ENCODE measurements at regions not wholly inside any gene's neighbourhood (a gene's known extent, or its start where the extent isn't known, plus 50 kb on each side); places are given as distances from the start of the nearest gene placed in this dataset.

- Mint-ChIP-seq H3K9me3 (peaks cover 3% of the 10 kb centered on the region), H3K4me1 (no peaks in the 10 kb centered on the region), H3K27me3 (peaks cover 24% of the 10 kb centered on the region), H3K4me3 (no peak overlapping the region), H3K27ac (no peak overlapping the region), H3K36me3 (no peaks in the 10 kb centered on the region)
- no peak for ATAC-seq
Observed at GRCh38 chr14:24744641-24745040, 110.7 kb upstream of the GZMB start.

- H3K27ac Mint-ChIP-seq: no peak overlapping the region
- no peaks in the 10 kb centered on the region for H3K9me3 Mint-ChIP-seq
- peaks cover 16% of the 10 kb centered on the region for H3K27me3 Mint-ChIP-seq
- H3K4me1 Mint-ChIP-seq: no peaks in the 10 kb centered on the region
- H3K4me3 Mint-ChIP-seq: no peak overlapping the region
- H3K36me3 Mint-ChIP-seq: no peaks in the 10 kb centered on the region
- ATAC-seq: no peak
Observed at GRCh38 chr14:24741871-24742270, 107.9 kb upstream of the GZMB start.

DNA sequence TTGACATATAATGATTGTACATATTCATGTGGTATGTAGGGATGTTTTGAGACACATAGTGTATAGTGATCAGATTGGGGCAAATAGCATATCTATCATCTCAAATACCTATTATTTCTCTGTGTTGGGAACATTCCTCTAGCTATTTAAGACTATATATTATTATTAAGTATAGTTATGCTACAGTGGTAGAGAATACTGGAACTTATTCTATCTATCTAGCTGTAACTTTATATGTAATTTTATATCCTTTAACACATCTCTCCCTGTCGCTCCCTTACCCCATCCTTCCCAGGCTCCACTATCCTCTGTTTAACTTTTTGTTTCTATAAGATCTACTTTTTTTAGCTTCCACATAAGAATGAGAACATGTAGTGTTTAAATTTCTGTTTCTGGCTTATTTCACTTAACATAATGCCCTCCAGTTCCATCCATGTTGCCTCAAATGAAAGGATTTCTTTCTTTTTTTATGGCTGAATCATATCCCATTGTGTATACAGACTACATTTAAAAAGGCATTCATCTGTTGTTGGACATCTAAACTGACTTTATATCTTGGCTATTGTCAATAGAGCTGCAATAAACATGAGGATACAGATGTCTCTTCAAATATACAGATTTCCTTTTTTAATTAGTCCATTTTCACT, 102.1 kb upstream of the GZMB start:
- Mint-ChIP-seq H3K27ac (no peak overlapping the region), H3K36me3 (no peaks in the 10 kb centered on the region), H3K4me1 (no peaks in the 10 kb centered on the region), H3K4me3 (no peak overlapping the region), H3K27me3 (peaks cover 22% of the 10 kb centered on the region), H3K9me3 (no peaks in the 10 kb centered on the region)
- no peak for ATAC-seq

GRCh38 chr14:24734917-24735500, 101.0 kb upstream of the GZMB start:
- Mint-ChIP-seq H3K9me3 (no peaks in the 10 kb centered on the region), H3K4me3 (no peak overlapping the region), H3K27ac (no peak overlapping the region), H3K4me1 (no peaks in the 10 kb centered on the region), H3K36me3 (no peaks in the 10 kb centered on the region), H3K27me3 (peaks cover 22% of the 10 kb centered on the region)
- no peak for ATAC-seq

GRCh38 chr14:24726480-24726879, 92.5 kb upstream of the GZMB start:
- no peak for ATAC-seq
- Mint-ChIP-seq H3K36me3 (peaks cover 10% of the 10 kb centered on the region), H3K4me3 (no peak overlapping the region), H3K9me3 (peaks cover 5% of the 10 kb centered on the region), H3K27ac (no peak overlapping the region), H3K27me3 (peaks cover 17% of the 10 kb centered on the region), H3K4me1 (no peaks in the 10 kb centered on the region)

- no peak for ATAC-seq
- no peaks in the 10 kb centered on the region for H3K4me1 Mint-ChIP-seq
- H3K27ac Mint-ChIP-seq: no peak overlapping the region
- H3K9me3 Mint-ChIP-seq: peaks cover 5% of the 10 kb centered on the region
- H3K36me3 Mint-ChIP-seq: peaks cover 10% of the 10 kb centered on the region
- H3K27me3 Mint-ChIP-seq: peaks cover 22% of the 10 kb centered on the region
- no peak overlapping the region for H3K4me3 Mint-ChIP-seq
Observed at GRCh38 chr14:24725311-24725710, 91.3 kb upstream of the GZMB start.

- Mint-ChIP-seq H3K9me3 (no peaks in the 10 kb centered on the region), H3K36me3 (no peaks in the 10 kb centered on the region), H3K4me3 (no peak overlapping the region), H3K27ac (no peak overlapping the region), H3K4me1 (no peaks in the 10 kb centered on the region), H3K27me3 (peaks cover 15% of the 10 kb centered on the region)
- ATAC-seq: no peak
Observed at GRCh38 chr14:24721775-24722174, 87.8 kb upstream of the GZMB start.

GRCh38 chr14:24715239-24715638, 81.2 kb upstream of the GZMB start:
- H3K9me3 Mint-ChIP-seq: no peaks in the 10 kb centered on the region

DNA sequence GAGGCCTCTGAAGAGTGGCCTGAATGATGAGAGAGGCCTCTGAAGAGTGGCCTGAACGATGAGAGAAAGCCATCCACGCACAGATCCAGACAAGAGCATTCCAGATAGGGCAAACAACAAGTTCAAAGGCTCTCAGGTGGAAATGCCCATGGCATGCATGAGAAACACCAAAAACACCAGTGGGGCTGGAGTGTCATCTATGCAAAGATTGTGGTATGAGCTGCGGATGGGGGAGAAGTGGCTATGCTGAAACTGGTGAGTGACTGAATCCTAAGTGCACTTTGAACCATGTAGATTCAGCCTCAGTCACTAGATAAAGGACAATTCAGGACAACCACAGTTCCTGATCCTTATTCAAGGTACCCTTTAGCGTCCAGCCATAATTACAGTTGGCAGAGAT, 79.4 kb upstream of the GZMB start:
- peak; percentile 56 for ATAC-seq
- peaks cover 12% of the 10 kb centered on the region for H3K4me1 Mint-ChIP-seq
- H3K27me3 Mint-ChIP-seq: peaks cover 33% of the 10 kb centered on the region
- H3K4me3 Mint-ChIP-seq: no peak overlapping the region
- H3K27ac Mint-ChIP-seq: no peak overlapping the region
- no peaks in the 10 kb centered on the region for H3K9me3 Mint-ChIP-seq
- no peaks in the 10 kb centered on the region for H3K36me3 Mint-ChIP-seq

More at GRCh38 chr14:24715239-24715638, 81.2 kb upstream of the GZMB start:
- ATAC-seq: no peak
- H3K27me3 Mint-ChIP-seq: peaks cover 33% of the 10 kb centered on the region
- no peak overlapping the region for H3K4me3 Mint-ChIP-seq
- no peak overlapping the region for H3K27ac Mint-ChIP-seq
- H3K36me3 Mint-ChIP-seq: no peaks in the 10 kb centered on the region
- H3K4me1 Mint-ChIP-seq: peaks cover 12% of the 10 kb centered on the region

DNA sequence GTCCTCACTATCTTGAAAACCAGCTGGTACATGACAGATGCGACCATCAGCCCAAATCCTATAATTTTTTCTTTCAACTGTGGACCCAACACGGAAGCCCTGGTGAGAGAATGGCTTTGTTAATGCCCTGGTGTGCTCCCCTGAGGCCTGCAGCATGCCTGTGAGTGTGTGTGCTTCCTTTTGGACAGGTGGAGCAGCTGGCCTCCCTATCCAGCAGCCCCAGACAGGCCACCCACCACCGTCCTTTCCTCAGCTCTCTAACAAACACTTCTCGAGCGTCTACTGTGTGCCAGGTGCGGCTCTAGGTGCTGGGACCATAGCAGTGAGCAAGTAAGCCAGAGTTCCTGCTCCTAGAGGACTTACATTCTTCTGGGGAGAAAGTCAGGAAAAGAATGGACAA, 78.9 kb upstream of the GZMB start:
- H3K27me3 Mint-ChIP-seq: peaks cover 33% of the 10 kb centered on the region
- H3K9me3 Mint-ChIP-seq: no peaks in the 10 kb centered on the region
- no peak overlapping the region for H3K27ac Mint-ChIP-seq
- H3K4me1 Mint-ChIP-seq: peaks cover 12% of the 10 kb centered on the region
- no peaks in the 10 kb centered on the region for H3K36me3 Mint-ChIP-seq
- no peak overlapping the region for H3K4me3 Mint-ChIP-seq
- ATAC-seq: no peak

DNA sequence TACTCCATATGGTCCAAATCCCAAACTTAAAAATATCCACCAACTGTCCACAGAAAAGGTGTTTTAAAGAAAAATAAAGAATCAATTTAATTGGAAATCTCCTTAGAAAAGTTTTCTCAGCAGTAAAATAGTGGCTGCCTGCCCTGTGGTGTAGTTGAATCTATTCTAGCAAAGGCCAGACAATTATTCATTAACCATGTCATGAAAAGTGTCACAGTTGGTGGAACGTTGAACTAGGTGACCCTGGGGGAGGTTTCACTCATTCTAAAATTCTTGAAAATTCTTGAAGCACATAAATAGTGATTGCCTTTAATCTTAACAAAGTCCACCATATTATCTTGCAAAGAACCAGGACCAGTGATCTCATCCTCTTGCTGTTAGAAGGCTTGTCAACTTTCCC, 78.4 kb upstream of the GZMB start:
- ATAC-seq: no peak
- Mint-ChIP-seq H3K27ac (no peak overlapping the region), H3K9me3 (no peaks in the 10 kb centered on the region), H3K4me1 (peaks cover 12% of the 10 kb centered on the region), H3K27me3 (peaks cover 33% of the 10 kb centered on the region), H3K4me3 (no peak overlapping the region), H3K36me3 (no peaks in the 10 kb centered on the region)

DNA sequence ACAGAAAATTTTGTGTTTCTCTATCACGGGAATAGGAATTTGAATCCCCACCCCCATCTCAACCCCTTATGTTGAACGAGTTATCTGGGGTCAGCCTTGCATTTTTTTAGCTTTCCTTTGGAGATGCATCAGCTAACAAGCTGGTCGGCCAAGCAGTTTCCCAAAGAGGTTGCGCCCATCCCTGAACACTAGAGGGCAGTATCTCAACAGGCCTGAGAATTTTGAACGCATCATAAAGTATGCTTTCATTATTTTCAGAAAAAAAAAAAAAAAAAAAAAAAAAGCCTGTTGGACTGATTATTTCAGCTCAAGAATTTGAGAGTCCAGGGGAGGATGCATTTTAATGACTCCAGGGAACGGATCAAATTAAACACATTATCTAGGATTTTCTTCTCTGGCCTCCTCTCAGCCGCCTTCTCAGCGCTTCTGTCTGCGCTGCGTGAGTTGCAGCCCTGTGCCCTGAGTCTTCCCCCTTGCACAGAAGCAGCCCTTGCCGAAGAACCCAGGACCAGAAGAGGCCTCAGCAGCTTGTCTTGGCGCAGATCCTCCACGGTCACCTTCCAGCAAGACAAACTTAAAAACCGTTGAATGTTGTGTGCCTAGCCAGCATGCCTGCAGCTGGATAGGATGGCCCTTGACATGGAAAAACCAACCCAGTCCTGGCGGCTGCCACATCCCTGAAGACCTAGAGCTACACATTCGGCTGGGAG, 76.6 kb upstream of the GZMB start:
- Mint-ChIP-seq H3K36me3 (no peaks in the 10 kb centered on the region), H3K4me3 (no peak overlapping the region), H3K4me1 (peaks cover 18% of the 10 kb centered on the region), H3K27me3 (peaks cover 15% of the 10 kb centered on the region), H3K27ac (no peak overlapping the region), H3K9me3 (peaks cover 3% of the 10 kb centered on the region)
- ATAC-seq: no peak

DNA sequence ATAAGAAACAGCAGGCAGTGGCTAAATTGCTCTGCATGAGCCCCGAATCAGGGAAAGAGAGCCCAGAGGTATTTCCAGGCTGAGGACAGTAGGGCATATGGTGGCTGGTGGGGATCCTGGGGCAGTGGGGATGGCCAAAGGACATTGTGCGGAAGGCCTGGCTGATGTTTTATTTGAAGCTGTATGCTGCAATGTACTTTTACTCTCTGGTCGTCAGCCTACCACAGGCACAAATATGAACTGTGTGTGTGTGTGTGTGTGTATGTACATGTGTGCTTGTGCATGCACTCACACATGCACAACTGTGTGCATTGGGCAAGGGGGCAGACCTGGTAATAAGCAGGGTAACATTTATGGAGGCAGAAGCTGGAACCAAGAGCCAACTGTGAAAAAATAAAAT, 74.7 kb upstream of the GZMB start:
- H3K27me3 Mint-ChIP-seq: no peaks in the 10 kb centered on the region
- peaks cover 3% of the 10 kb centered on the region for H3K9me3 Mint-ChIP-seq
- no peak for ATAC-seq
- peaks cover 35% of the 10 kb centered on the region for H3K4me1 Mint-ChIP-seq
- no peak overlapping the region for H3K4me3 Mint-ChIP-seq
- no peak overlapping the region for H3K27ac Mint-ChIP-seq
- H3K36me3 Mint-ChIP-seq: no peaks in the 10 kb centered on the region

DNA sequence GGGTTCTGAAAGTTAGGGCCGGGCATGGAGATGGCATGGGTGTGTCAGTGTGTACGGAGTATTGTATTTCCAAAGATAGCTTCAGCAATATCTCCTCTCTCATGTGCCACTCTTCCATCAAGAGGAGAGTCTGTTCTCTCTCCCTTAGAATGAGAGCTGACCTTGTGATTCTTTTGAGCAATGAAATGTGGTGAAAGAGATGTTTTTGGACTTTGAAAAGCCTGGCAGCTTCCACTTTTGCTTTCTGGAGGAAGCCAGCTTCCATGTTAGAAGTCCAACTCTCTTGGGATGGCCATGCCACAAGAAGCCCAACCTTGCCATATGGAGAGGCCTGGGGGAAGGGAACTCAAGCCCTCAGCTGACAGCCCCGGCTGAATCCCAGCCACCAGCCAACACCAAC, 72.4 kb upstream of the GZMB start:
- Mint-ChIP-seq H3K4me1 (peaks cover 31% of the 10 kb centered on the region), H3K36me3 (no peaks in the 10 kb centered on the region), H3K27me3 (no peaks in the 10 kb centered on the region), H3K27ac (peak overlapping the region; percentile 36), H3K9me3 (peaks cover 3% of the 10 kb centered on the region), H3K4me3 (no peak overlapping the region)
- no peak for ATAC-seq

DNA sequence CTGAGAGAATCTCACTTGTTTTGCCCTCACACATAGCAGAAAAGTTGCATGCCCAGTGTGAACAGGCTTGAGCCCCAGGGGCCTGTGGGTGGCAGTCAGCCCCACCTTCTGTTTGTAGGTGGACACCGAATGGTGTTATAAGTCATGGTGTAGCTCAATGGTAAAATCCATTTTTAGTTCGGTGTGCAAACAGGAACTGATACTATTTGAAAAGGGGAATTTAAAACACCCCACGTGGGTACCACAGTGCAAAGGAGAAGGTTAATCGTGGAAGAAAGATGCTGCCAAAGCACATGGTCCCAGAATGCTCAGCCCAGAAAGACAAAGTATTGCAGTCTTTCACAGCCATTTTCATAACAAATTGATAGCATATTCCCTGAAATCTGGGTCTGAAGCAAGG, 71.8 kb upstream of the GZMB start:
- Mint-ChIP-seq H3K27me3 (no peaks in the 10 kb centered on the region), H3K36me3 (no peaks in the 10 kb centered on the region), H3K9me3 (peaks cover 3% of the 10 kb centered on the region), H3K27ac (peak overlapping the region; percentile 79), H3K4me1 (peaks cover 34% of the 10 kb centered on the region), H3K4me3 (no peak overlapping the region)
- peak; percentile 95 for ATAC-seq

DNA sequence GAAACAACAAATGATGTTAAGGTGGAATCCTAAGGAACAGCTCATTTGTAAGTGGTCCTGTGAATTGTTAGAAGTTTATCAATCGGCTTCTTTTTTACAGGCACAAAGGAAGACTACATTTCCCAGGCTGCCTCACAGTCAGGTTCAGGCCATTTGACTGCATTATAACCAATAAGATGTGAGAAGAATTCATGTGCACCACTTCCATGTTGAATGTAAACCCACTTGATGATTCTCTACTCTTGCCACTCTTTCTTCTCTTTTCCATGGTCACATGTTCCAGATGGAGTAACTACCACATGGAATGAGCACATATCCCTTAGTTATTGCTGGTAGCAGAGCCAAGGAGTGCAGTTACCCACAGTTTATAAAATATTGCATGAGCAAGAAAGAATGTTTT, 67.1 kb upstream of the GZMB start:
- ATAC-seq: no peak
- H3K27me3 Mint-ChIP-seq: no peaks in the 10 kb centered on the region
- no peak overlapping the region for H3K4me3 Mint-ChIP-seq
- peak overlapping the region; percentile 48 for H3K27ac Mint-ChIP-seq
- H3K9me3 Mint-ChIP-seq: no peaks in the 10 kb centered on the region
- no peaks in the 10 kb centered on the region for H3K36me3 Mint-ChIP-seq
- peaks cover 55% of the 10 kb centered on the region for H3K4me1 Mint-ChIP-seq
